ENCODE measurements at regions not wholly inside any gene's neighbourhood (a gene's known extent, or its start where the extent isn't known, plus 50 kb on each side); places are given as distances from the start of the nearest gene placed in this dataset.
"Not testable (repeated sequence)": the region's sequence is repeated elsewhere in the genome, so short reads cannot be mapped to it uniquely, and the experiment has no call there.

GRCh38 chr20:41686961-41687360 lies 68.8 kb upstream of the CHD6 start:
- Histone ChIP-seq H3K4me2 (no peak overlapping the region), H3K79me2 (ENCODE audit: insufficient read depth, low read depth) (no peaks in the 10 kb centered on the region), H3K27ac (no peak overlapping the region), H3K36me3 (ENCODE audit: insufficient read depth) (no peaks in the 10 kb centered on the region), H3K9ac (no peak overlapping the region), H3K27me3 (ENCODE audit: insufficient read depth, low read depth) (no peaks in the 10 kb centered on the region), H2AFZ (ENCODE audit: low read depth) (no peak overlapping the region), H3K4me3 (IDR thresholded peaks at IDR 0.05; ENCODE audit: insufficient read depth, low read depth, low read length) (no peak overlapping the region), H4K20me1 (ENCODE audit: insufficient read depth) (no peaks in the 10 kb centered on the region), H3K4me1 (ENCODE audit: low read depth, poor library complexity, severe bottlenecking) (peaks cover 5% of the 10 kb centered on the region)
- no peak for TF ChIP-seq CTCF (conservative IDR thresholded peaks at IDR 0.05; ENCODE audit: low read depth, low read length)

- H3K9ac ChIP-seq; H3K4me3 ChIP-seq (IDR thresholded peaks at IDR 0.05; ENCODE audit: insufficient read depth, low read depth, low read length); H2AFZ ChIP-seq (ENCODE audit: low read depth); H3K4me2 ChIP-seq; H3K79me2 ChIP-seq (ENCODE audit: insufficient read depth, low read depth); H3K27ac ChIP-seq; H3K27me3 ChIP-seq (ENCODE audit: insufficient read depth, low read depth); H3K36me3 ChIP-seq (ENCODE audit: insufficient read depth); H4K20me1 ChIP-seq (ENCODE audit: insufficient read depth); H3K4me1 ChIP-seq (ENCODE audit: low read depth, poor library complexity, severe bottlenecking): not testable (repeated sequence)
These were observed 67.0 kb upstream of the CHD6 start for GRCh38 chr20:41685145-41685544.

- H3K4me2 ChIP-seq: no peak overlapping the region
- TF ChIP-seq CTCF (conservative IDR thresholded peaks at IDR 0.05; ENCODE audit: low read depth, low read length): no peak
- H4K20me1 ChIP-seq (ENCODE audit: insufficient read depth): no peaks in the 10 kb centered on the region
- H3K9ac ChIP-seq: no peak overlapping the region
- H3K27ac ChIP-seq: no peak overlapping the region
- H3K36me3 ChIP-seq (ENCODE audit: insufficient read depth): no peaks in the 10 kb centered on the region
- no peaks in the 10 kb centered on the region for H3K27me3 ChIP-seq (ENCODE audit: insufficient read depth, low read depth)
- no peaks in the 10 kb centered on the region for H3K79me2 ChIP-seq (ENCODE audit: insufficient read depth, low read depth)
- H2AFZ ChIP-seq (ENCODE audit: low read depth): no peak overlapping the region
- no peak overlapping the region for H3K4me3 ChIP-seq (IDR thresholded peaks at IDR 0.05; ENCODE audit: insufficient read depth, low read depth, low read length)
- no peaks in the 10 kb centered on the region for H3K4me1 ChIP-seq (ENCODE audit: low read depth, poor library complexity, severe bottlenecking)
These were observed 60.6 kb upstream of the CHD6 start for GRCh38 chr20:41678799-41679198.

GRCh38 chr20:41672282-41672681 lies 54.1 kb upstream of the CHD6 start:
- H3K4me1 ChIP-seq (ENCODE audit: low read depth, poor library complexity, severe bottlenecking): peaks cover 20% of the 10 kb centered on the region
- H3K4me2 ChIP-seq: no peak overlapping the region
- no peaks in the 10 kb centered on the region for H4K20me1 ChIP-seq (ENCODE audit: insufficient read depth)
- H3K4me3 ChIP-seq (IDR thresholded peaks at IDR 0.05; ENCODE audit: insufficient read depth, low read depth, low read length): no peak overlapping the region
- H3K9ac ChIP-seq: no peak overlapping the region
- no peaks in the 10 kb centered on the region for H3K27me3 ChIP-seq (ENCODE audit: insufficient read depth, low read depth)
- H3K36me3 ChIP-seq (ENCODE audit: insufficient read depth): no peaks in the 10 kb centered on the region
- no peak for TF ChIP-seq CTCF (conservative IDR thresholded peaks at IDR 0.05; ENCODE audit: low read depth, low read length)
- H2AFZ ChIP-seq (ENCODE audit: low read depth): no peak overlapping the region
- no peak overlapping the region for H3K27ac ChIP-seq
- no peaks in the 10 kb centered on the region for H3K79me2 ChIP-seq (ENCODE audit: insufficient read depth, low read depth)

GRCh38 chr20:41671143-41671542 lies 53.0 kb upstream of the CHD6 start:
- Histone ChIP-seq H4K20me1 (ENCODE audit: insufficient read depth) (no peaks in the 10 kb centered on the region), H2AFZ (ENCODE audit: low read depth) (no peak overlapping the region), H3K9ac (no peak overlapping the region), H3K4me2 (no peak overlapping the region), H3K27me3 (ENCODE audit: insufficient read depth, low read depth) (no peaks in the 10 kb centered on the region), H3K36me3 (ENCODE audit: insufficient read depth) (no peaks in the 10 kb centered on the region), H3K4me3 (IDR thresholded peaks at IDR 0.05; ENCODE audit: insufficient read depth, low read depth, low read length) (no peak overlapping the region), H3K4me1 (ENCODE audit: low read depth, poor library complexity, severe bottlenecking) (peaks cover 20% of the 10 kb centered on the region), H3K27ac (no peak overlapping the region), H3K79me2 (ENCODE audit: insufficient read depth, low read depth) (no peaks in the 10 kb centered on the region)
- TF ChIP-seq CTCF (conservative IDR thresholded peaks at IDR 0.05; ENCODE audit: low read depth, low read length): no peak
